ENCODE measurements at regions not wholly inside any gene's neighbourhood (a gene's known extent, or its start where the extent isn't known, plus 50 kb on each side); places are given as distances from the start of the nearest gene placed in this dataset.
A peak's percentile ranks its signal among the peaks of the same experiment; 100 is the strongest.

DNA sequence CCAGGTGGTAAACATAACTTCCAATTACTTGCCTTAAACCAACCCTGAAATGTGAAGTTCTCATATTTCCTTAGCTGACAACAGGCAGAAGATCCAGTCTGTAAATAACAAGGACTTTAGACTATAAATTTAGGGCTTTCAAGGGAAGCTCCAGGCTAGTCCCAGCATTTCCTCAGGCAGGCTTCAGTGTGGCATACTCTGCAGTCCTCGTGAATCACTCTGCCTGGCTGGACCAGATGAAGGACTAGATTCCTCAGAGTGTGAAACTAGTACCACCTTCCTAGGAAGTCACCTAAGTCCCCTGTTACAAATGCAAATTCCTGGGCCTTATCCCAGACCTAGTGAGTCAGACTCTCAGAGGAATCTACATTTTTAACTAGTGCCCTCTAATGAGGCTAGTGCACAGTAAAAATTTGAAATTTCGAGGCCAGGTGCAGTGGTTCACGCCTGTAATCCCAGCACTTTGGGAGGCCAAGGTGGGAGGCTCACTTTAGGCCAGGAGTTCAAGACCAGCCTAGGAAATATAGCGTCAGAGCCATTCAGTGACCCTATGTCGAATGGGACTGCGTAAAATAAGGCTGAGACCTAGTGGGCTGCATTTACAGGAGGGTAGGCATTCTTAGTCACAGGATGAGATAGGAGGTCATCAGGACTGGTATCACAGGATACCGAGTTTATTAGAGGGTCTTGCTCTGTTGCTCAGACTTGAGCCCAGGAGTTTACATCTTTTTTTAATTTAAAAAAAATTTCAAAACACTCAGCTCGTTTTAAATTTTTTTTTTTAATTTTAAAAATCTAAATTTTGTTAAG is 279.6 kb upstream of the JARID2 start (continued):
- TF ChIP-seq, protein P1, sequence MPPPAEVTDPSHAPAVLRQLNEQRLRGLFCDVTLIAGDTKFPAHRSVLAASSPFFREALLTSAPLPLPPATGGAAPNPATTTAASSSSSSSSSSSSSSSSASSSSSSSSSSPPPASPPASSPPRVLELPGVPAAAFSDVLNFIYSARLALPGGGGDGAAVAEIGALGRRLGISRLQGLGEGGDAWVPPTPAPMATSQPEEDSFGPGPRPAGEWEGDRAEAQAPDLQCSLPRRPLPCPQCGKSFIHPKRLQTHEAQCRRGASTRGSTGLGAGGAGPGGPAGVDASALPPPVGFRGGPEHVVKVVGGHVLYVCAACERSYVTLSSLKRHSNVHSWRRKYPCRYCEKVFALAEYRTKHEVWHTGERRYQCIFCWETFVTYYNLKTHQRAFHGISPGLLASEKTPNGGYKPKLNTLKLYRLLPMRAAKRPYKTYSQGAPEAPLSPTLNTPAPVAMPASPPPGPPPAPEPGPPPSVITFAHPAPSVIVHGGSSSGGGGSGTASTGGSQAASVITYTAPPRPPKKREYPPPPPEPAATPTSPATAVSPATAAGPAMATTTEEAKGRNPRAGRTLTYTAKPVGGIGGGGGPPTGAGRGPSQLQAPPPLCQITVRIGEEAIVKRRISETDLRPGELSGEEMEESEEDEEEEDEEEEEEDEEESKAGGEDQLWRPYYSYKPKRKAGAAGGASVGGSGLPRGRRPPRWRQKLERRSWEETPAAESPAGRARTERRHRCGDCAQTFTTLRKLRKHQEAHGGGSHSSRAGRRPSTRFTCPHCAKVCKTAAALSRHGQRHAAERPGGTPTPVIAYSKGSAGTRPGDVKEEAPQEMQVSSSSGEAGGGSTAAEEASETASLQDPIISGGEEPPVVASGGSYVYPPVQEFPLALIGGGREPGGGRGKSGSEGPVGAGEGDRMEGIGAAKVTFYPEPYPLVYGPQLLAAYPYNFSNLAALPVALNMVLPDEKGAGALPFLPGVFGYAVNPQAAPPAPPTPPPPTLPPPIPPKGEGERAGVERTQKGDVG (CRISPR knock-in tag; IDR thresholded peaks at IDR 0.05) = no peak
- no peak for TF ChIP-seq ZNF217 (IDR thresholded peaks at IDR 0.05)
- no peak for TF ChIP-seq NBN (IDR thresholded peaks at IDR 0.05)

DNA sequence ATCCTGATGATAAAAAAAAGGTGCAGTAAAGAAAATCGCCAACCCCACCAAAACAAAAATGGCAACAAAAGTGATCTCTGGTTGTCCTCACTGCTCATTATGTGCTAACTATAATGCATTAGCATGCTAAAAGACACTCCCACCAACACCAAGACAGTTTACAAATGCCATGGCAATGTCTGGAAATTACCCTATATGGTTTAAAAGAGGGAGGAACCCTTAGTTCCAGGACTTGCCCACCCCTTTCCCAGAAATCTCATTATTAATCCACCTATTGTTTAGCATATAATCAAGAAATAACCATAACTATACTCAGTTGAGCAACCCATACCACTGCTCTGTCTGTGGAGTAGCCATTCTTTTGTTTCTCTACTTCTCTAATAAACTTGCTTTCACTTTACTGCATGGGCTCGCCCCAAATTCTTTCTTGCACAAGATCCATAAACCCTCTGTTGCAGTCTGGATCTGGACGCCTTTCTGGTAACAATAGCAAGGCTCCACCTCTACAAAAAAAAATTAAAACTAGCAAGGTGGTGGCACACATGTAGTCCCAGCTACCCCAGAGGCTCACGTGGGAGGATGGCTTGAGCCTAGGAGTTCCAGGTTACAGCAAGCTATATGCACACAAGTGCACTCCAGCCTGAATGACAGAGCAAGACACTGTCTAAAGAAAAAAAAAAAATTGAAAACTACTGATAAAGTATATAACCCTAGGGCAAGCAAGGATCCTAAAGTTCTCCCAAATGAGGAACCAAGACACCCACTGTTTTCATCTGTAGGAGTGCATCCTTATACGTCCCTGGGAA is 278.8 kb upstream of the JARID2 start:
- no peak for DNase-seq (ENCODE audit: low read depth, low spot score)
- H2AFZ ChIP-seq (ENCODE audit: control insufficient read depth, low read depth, low read length) = no peak overlapping the region
- BruUV-seq (replicated peaks) = no TSS peak
- SMC1A ChIA-PET (ENCODE audit: uncharacterized antibody, unreplicated experiment) = interaction anchor here (1.1 kb wide), 1 partner anchor 181 kb away, joined by 3 read pairs; no protein-coding TSS in a partner anchor
- intact Hi-C loops (cut with micrococcal nuclease; ENCODE audit: unreplicated experiment) = no loop called here
- FAIRE-seq = no peak
- no peaks in the 10 kb centered on the region for H3K79me2 ChIP-seq (ENCODE audit: control insufficient read depth, insufficient read depth, low read length)
- no peaks in the 10 kb centered on the region for H3K4me1 ChIP-seq (ENCODE audit: control insufficient read depth, insufficient read depth, low read length)
- in situ Hi-C loops (cut with MboI) = no loop called here
- H3K9me3 ChIP-seq (replicated peaks; ENCODE audit: control insufficient read depth, insufficient read depth, low read length) = no peaks in the 10 kb centered on the region
- H3K27me3 ChIP-seq (replicated peaks in 1 of 2; ENCODE audit: control insufficient read depth in 2 of 2, insufficient read depth in 2 of 2, low read length in 1 of 2) = no peaks in the 10 kb centered on the region
- H3K27ac ChIP-seq (ENCODE audit: control insufficient read depth, insufficient read depth) = no peak overlapping the region
- no peaks in the 10 kb centered on the region for H3K36me3 ChIP-seq (ENCODE audit: control insufficient read depth in 2 of 2, insufficient read depth in 2 of 2, low read length in 1 of 2)
- no peaks in the 10 kb centered on the region for H4K20me1 ChIP-seq (ENCODE audit: control insufficient read depth, insufficient read depth)
- no peak overlapping the region for H3K4me3 ChIP-seq
- H3K9ac ChIP-seq (ENCODE audit: control insufficient read depth, insufficient read depth, low read length) = no peak overlapping the region
- RAD21 ChIA-PET (ENCODE audit: unreplicated experiment) = interaction anchor here (0.8 kb wide), 1 partner anchor 146 kb away, joined by 3 read pairs; no protein-coding TSS in a partner anchor
- POLR2A ChIA-PET = no interaction called here
- no peak for ATAC-seq
- CTCF ChIA-PET = no interaction called here
- TF ChIP-seq PML (IDR thresholded peaks at IDR 0.05; ENCODE audit: low read length) = peak; percentile 56; the same call in 1 of the 2 replicates
- no peak for TF ChIP-seq GABPA (IDR thresholded peaks at IDR 0.05; ENCODE audit: low read depth)
- no peak overlapping the region for H3K4me2 ChIP-seq (ENCODE audit: control insufficient read depth, insufficient read depth)
- 63% methylated on average over 5 of the region's 5 CpGs for WGBS (ENCODE audit: insufficient coverage, insufficient replicate concordance, low lambda C conversion rate, missing lambda C conversion rate)

Data from GM12878 (cell line).